Activated CD4-positive, alpha-beta T cell treated with anti-CD3 and anti-CD28 coated beads for 36 hours (primary cell): ENCODE measurements at regions not wholly inside any gene's neighbourhood (a gene's known extent, or its start where the extent isn't known, plus 50 kb on each side); places are given as distances from the start of the nearest gene placed in this dataset.
A peak's percentile ranks its signal among the peaks of the same experiment; 100 is the strongest.
"Not testable (repeated sequence)": the region's sequence is repeated elsewhere in the genome, so short reads cannot be mapped to it uniquely, and the experiment has no call there.

ENCODE experiments used
- ATAC-seq: fragments of 200-7000 bp; cut with Tn5 transposase; one replicate; pipeline ENCODE4 v1.10.0; 2021; ENCODE audit warnings: mild to moderate bottlenecking, moderate library complexity
- CTCF ChIA-PET: fragments of 350-600 bp; sonication (Branson Sonifier 250); formaldehyde crosslinking; loops from one replicate; lab custom pipeline; 2021; ENCODE audit warnings: antibody characterized with exemption; lab: Charles Lee
- POLR2A ChIA-PET: fragments of 350-600 bp; sonication (Branson Sonifier 250); formaldehyde crosslinking; loops from one replicate; lab custom pipeline; 2021; ENCODE audit warnings: antibody characterized with exemption, inconsistent platforms; lab: Charles Lee
- DNase-seq: peaks from one replicate; pipeline ENCODE4 v3.0.0-alpha.2; 2020
- H3K27ac Mint-ChIP-seq: one replicate; pipeline ENCODE4 v1.8.0; 2021; ENCODE audit warnings: mixed read lengths
- H3K27me3 Mint-ChIP-seq: one replicate; pipeline ENCODE4 v1.8.0; 2021; ENCODE audit warnings: mixed read lengths
- H3K36me3 Mint-ChIP-seq: one replicate; pipeline ENCODE4 v1.8.0; 2021; ENCODE audit warnings: low read depth, mixed read lengths
- H3K4me1 Mint-ChIP-seq: one replicate; pipeline ENCODE4 v1.8.0; 2021; ENCODE audit warnings: mixed read lengths
- H3K4me3 Mint-ChIP-seq: one replicate; pipeline ENCODE4 v1.8.0; 2021; ENCODE audit warnings: mild to moderate bottlenecking, moderate library complexity, mixed read lengths
- H3K9me3 Mint-ChIP-seq: one replicate; pipeline ENCODE4 v1.8.0; 2021; ENCODE audit warnings: low read depth, mixed read lengths
- intact Hi-C, 2 experiments: fragments of 100-400 bp; cut with DNase I in 1 of 2; cut with micrococcal nuclease in 1 of 2; formaldehyde crosslinking; loops; one replicate each; pipeline versions ENCODE4 v1.14.2 to v1.15.1; 2022 to 2024; cut with DNase I, micrococcal nuclease

GRCh38 chr2:149715005-149715592, 127.5 kb upstream of the MMADHC start:
- no peaks in the 10 kb centered on the region for H3K36me3 Mint-ChIP-seq
- H3K9me3 Mint-ChIP-seq = no peaks in the 10 kb centered on the region
- no peak overlapping the region for H3K27ac Mint-ChIP-seq
- H3K27me3 Mint-ChIP-seq = peaks cover 4% of the 10 kb centered on the region
- H3K4me3 Mint-ChIP-seq = no peak overlapping the region
- intact Hi-C loops = loop anchor here in 1 of 2 experiments (1.0 kb wide), 1 partner anchor 118 kb away; no protein-coding TSS in a partner anchor
- CTCF ChIA-PET = no interaction called here
- POLR2A ChIA-PET = no interaction called here
- no peaks in the 10 kb centered on the region for H3K4me1 Mint-ChIP-seq
- ATAC-seq (no peak), DNase-seq (peak; percentile 4)

DNA sequence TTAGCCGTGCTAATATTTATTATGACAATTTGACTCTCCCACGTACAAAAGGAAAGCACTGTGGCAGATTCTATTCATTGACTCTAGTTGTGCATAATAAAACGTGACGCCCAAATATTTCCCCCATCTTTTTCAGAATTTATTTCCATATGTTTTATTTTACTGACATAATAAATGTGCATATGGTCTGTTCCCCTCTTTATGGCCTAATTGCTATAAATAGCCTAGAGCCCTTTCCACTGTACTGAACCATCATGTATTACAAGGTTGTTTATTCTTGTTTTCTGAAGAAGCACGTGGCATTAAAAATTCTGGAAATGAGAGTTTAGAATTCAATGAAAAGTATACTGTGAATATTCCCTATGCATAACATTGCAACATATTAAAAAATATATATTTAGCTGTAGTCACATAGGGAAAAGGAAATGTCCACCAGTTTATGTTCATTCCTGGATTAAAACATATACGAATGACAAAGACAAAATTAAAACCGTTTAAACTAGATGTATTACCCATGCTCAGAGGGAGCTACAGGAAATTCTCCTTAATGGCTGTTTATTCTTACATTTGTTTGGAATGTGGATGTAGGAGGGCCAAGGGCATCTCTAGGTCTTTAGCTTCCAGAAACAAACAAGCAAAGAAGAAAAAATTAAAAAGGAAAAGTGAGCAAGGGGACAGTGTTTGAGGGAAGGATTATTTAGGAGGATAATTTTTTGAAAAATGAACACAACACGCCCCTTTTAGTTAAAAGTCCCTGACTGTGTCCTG, 122.1 kb upstream of the MMADHC start:
- no peaks in the 10 kb centered on the region for H3K4me1 Mint-ChIP-seq
- POLR2A ChIA-PET = no interaction called here
- peaks cover 2% of the 10 kb centered on the region for H3K27me3 Mint-ChIP-seq
- no peak overlapping the region for H3K27ac Mint-ChIP-seq
- no peaks in the 10 kb centered on the region for H3K9me3 Mint-ChIP-seq
- no peak overlapping the region for H3K4me3 Mint-ChIP-seq
- DNase-seq (no peak), ATAC-seq (no peak)
- intact Hi-C loops = loop anchor here in 1 of 2 experiments (5.0 kb wide), 1 partner anchor 112 kb away; no protein-coding TSS in a partner anchor
- CTCF ChIA-PET = no interaction called here
- no peaks in the 10 kb centered on the region for H3K36me3 Mint-ChIP-seq

DNA sequence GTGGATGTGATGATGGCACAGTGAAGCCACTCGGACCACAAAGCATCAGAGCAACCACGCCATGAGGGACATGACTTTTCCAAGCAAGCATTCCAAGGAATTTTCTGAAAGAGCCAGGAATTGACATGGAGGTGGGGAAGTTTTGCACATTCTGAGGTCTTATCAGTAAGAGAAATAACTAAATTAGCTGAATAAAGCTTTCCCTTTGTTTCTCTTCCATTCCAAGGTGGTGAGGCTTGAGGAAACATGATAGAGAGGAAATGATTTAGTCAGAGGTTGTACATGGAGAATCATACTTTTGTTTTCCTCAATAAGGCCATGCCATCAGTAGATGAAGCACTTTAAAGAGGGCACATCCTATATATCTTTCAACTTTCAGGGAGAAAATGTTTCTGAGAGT, 115.7 kb upstream of the MMADHC start:
- Mint-ChIP-seq H3K27ac (no peak overlapping the region), H3K9me3 (no peaks in the 10 kb centered on the region), H3K36me3 (no peaks in the 10 kb centered on the region), H3K4me3 (no peak overlapping the region), H3K27me3 (no peaks in the 10 kb centered on the region), H3K4me1 (no peaks in the 10 kb centered on the region)
- DNase-seq (no peak), ATAC-seq (no peak)
- intact Hi-C loops = no loop called here
- POLR2A ChIA-PET = no interaction called here
- CTCF ChIA-PET = no interaction called here

GRCh38 chr2:149702571-149702970, 115.0 kb upstream of the MMADHC start:
- Mint-ChIP-seq H3K4me3 (no peak overlapping the region), H3K36me3 (no peaks in the 10 kb centered on the region)
- no peak for ATAC-seq

DNA sequence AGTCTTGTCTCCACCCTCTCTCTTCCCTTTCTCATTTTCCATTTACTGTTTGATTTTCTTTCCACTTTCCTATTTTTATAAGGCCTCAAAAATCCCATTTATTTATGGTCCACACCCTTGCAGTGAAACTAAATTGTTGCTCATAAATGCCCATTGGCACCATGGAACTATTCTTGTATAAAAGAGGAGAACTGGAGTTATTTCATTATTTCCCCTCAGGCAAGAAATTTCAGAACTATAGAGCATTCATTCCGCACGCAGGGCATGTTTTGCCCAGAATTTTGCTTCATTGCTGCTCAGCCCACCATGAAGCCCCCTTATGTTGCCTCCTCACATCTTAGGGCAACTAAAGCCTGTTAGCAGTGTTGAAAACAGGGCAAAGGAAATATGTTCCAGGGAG, 113.7 kb upstream of the MMADHC start:
- no peaks in the 10 kb centered on the region for H3K36me3 Mint-ChIP-seq
- ATAC-seq (no peak), DNase-seq (no peak)
- POLR2A ChIA-PET = no interaction called here
- H3K4me3 Mint-ChIP-seq = no peak overlapping the region
- H3K27me3 Mint-ChIP-seq = no peaks in the 10 kb centered on the region
- H3K4me1 Mint-ChIP-seq = no peaks in the 10 kb centered on the region
- H3K9me3 Mint-ChIP-seq = no peaks in the 10 kb centered on the region
- H3K27ac Mint-ChIP-seq = no peak overlapping the region
- CTCF ChIA-PET = no interaction called here
- intact Hi-C loops = no loop called here

More at GRCh38 chr2:149702571-149702970, 115.0 kb upstream of the MMADHC start:
- ChIA-PET POLR2A (no interaction called here), CTCF (no interaction called here)
- no peaks in the 10 kb centered on the region for H3K4me1 Mint-ChIP-seq
- no peak for DNase-seq
- no peaks in the 10 kb centered on the region for H3K9me3 Mint-ChIP-seq
- no peak overlapping the region for H3K27ac Mint-ChIP-seq
- H3K27me3 Mint-ChIP-seq = no peaks in the 10 kb centered on the region
- intact Hi-C loops = no loop called here

DNA sequence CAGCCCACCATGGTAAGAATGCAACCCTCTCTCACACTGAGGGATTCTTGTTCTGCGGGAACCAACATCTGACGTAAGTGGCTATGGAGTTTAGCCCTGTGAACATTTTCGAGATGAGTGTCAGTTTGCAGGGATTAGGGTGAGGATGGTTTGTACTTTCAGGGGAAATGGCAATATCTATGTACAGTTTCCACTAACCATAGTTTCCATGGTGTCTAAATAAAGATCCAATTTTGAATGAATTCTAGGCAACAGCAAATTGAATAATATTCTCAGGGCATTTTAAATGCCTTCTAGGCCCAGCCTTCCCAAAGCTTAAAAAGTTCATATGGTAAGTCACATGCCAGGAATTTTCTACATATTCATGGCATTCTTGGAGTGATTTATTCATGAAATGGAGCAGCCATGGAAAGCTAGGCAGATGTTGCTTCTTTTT, 105.4 kb upstream of the MMADHC start:
- no peak overlapping the region for H3K27ac Mint-ChIP-seq
- H3K36me3 Mint-ChIP-seq = no peaks in the 10 kb centered on the region
- POLR2A ChIA-PET = no interaction called here
- no peaks in the 10 kb centered on the region for H3K9me3 Mint-ChIP-seq
- no peak for DNase-seq
- intact Hi-C loops = no loop called here
- no peaks in the 10 kb centered on the region for H3K4me1 Mint-ChIP-seq
- no peak overlapping the region for H3K4me3 Mint-ChIP-seq
- CTCF ChIA-PET = no interaction called here
- peaks cover 5% of the 10 kb centered on the region for H3K27me3 Mint-ChIP-seq
- ATAC-seq = no peak

- Mint-ChIP-seq H3K4me1 (no peaks in the 10 kb centered on the region), H3K27ac (no peak overlapping the region), H3K27me3 (peaks cover 5% of the 10 kb centered on the region), H3K9me3 (no peaks in the 10 kb centered on the region), H3K36me3 (no peaks in the 10 kb centered on the region), H3K4me3 (no peak overlapping the region)
- ATAC-seq (no peak), DNase-seq (no peak)
- intact Hi-C loops = no loop called here
- CTCF ChIA-PET = no interaction called here
- POLR2A ChIA-PET = no interaction called here
These were observed 103.2 kb upstream of the MMADHC start for GRCh38 chr2:149690825-149691224.

DNA sequence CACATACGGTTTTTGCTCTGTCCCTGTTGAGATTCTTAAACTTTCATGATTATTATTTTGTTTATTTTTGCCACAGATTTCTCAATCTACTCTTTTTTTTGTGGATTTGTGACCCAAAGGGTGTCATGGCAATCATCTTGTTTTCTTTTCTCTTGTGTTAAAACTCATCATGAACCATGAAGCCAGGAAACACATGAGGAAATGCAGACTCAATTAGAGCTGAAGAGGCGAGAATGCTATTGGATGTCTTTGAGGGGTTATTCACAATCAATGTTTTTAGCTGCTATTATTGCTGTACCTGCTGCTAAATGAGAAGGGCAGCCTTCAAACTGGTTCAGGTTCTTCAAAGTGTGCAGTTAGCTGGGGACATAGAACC, 99.5 kb upstream of the MMADHC start:
- no peaks in the 10 kb centered on the region for H3K27me3 Mint-ChIP-seq
- ChIA-PET CTCF (no interaction called here), POLR2A (no interaction called here)
- DNase-seq (no peak), ATAC-seq (no peak)
- H3K27ac Mint-ChIP-seq = no peak overlapping the region
- H3K36me3 Mint-ChIP-seq = no peaks in the 10 kb centered on the region
- peaks cover 3% of the 10 kb centered on the region for H3K9me3 Mint-ChIP-seq
- intact Hi-C loops = no loop called here
- no peaks in the 10 kb centered on the region for H3K4me1 Mint-ChIP-seq
- H3K4me3 Mint-ChIP-seq = no peak overlapping the region

DNA sequence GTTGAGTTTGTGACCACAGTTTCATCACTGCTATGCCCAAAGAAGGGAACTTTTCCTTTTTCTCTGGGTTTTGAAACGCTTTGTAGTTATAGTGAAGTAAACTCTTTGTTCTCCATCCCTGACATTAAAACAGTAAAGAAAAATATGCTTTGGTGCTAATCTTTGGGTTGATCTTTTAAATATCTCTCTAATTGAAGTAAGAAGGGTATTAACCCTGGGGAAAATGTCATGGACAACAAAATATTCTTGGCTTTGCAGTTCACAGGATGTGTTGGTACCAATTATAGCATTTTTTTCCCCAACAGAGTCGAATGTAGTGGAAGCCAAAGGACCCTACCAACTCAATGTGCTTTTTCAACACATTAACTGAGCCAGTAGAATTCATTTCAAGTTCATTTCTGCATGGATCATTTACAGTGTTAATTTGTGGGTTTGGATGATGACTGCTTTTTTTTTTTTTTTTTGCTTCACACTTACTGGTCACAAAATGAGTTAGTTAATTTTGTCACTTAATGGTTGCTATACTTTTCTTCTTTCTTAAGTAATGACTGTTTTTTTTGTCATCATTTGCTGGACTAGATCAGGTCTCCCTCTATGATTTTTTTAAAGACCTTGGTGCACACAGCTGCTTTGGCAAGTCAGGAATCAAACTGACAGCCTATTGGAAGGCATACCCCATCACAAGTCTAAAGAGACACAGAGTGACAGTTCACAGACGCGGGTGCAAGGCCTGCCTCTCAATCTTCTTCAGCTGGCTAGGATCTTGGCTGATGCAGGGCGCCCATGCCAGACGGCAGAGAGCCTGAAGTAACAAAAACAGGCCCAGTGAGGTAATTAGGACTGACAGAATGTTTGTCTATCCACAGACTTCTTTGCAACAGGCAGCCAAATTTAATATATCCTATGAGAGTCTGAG, 98.8 kb upstream of the MMADHC start:
- Mint-ChIP-seq H3K27ac (no peak overlapping the region), H3K4me1 (no peaks in the 10 kb centered on the region), H3K27me3 (no peaks in the 10 kb centered on the region), H3K4me3 (no peak overlapping the region), H3K36me3 (no peaks in the 10 kb centered on the region), H3K9me3 (peaks cover 3% of the 10 kb centered on the region)
- CTCF ChIA-PET = interaction anchor here (0.7 kb wide), 1 partner anchor 1655 kb away, joined by 3 read pairs; no protein-coding TSS in a partner anchor
- no peak for ATAC-seq
- POLR2A ChIA-PET = no interaction called here
- intact Hi-C loops = no loop called here
- DNase-seq = no peak

- ATAC-seq, H3K9me3 Mint-ChIP-seq, H3K27ac Mint-ChIP-seq, H3K27me3 Mint-ChIP-seq, intact Hi-C loops, POLR2A ChIA-PET, H3K36me3 Mint-ChIP-seq, H3K4me1 Mint-ChIP-seq, H3K4me3 Mint-ChIP-seq, DNase-seq, CTCF ChIA-PET: not testable (repeated sequence)
These were observed 97.8 kb upstream of the MMADHC start for GRCh38 chr2:149685401-149685800.

- no peaks in the 10 kb centered on the region for H3K36me3 Mint-ChIP-seq
- H3K27me3 Mint-ChIP-seq = no peaks in the 10 kb centered on the region
- CTCF ChIA-PET = no interaction called here
- DNase-seq (no peak), ATAC-seq (no peak)
- POLR2A ChIA-PET = no interaction called here
- H3K4me3 Mint-ChIP-seq = no peak overlapping the region
- intact Hi-C loops = no loop called here
- H3K4me1 Mint-ChIP-seq = no peaks in the 10 kb centered on the region
- no peak overlapping the region for H3K27ac Mint-ChIP-seq
- H3K9me3 Mint-ChIP-seq = no peaks in the 10 kb centered on the region
These were observed 91.7 kb upstream of the MMADHC start for GRCh38 chr2:149679286-149679685.
